IMR-90 (cell line): ENCODE measurements at regions not wholly inside any gene's neighbourhood (a gene's known extent, or its start where the extent isn't known, plus 50 kb on each side); places are given as distances from the start of the nearest gene placed in this dataset.

Source experiments
- ATAC-seq: fragments of 200-7000 bp; cut with Tn5 transposase; 2 replicates; pipeline ENCODE4 v1.9.1; 2020; ENCODE audit warnings: low read depth, mild to moderate bottlenecking, moderate library complexity
- BruUV-seq: library from RNA; stranded (reverse); fragments of 400-500 nt; replicated peaks from 2 replicates; lab custom pipeline; 2021; lab: Mats Ljungman, UMichigan
- CTCF ChIA-PET: fragments of 300-600 bp; formaldehyde crosslinking; extraction: SDS; loops from one replicate; lab custom pipeline; 2021; ENCODE audit warnings: antibody characterized with exemption; lab: Yijun Ruan, JAX
- POLR2A ChIA-PET: fragments of 300-600 bp; sonication (Branson Sonifier 250); formaldehyde crosslinking; loops from one replicate; lab custom pipeline; 2022; ENCODE audit warnings: antibody characterized with exemption; ENCODE audit not compliant: unreplicated experiment; lab: Charles Lee
- DNase-seq: peaks from one replicate; pipeline ENCODE4 v3.0.0; 2013
- H2AFZ ChIP-seq: replicated peaks from 2 replicates; pipeline ENCODE3; 2013; ENCODE audit warnings: low read length, mild to moderate bottlenecking; ENCODE audit not compliant: poor library complexity
- H2AK5ac ChIP-seq: 2 replicates; pipeline ENCODE4 v1.6.1; 2013; ENCODE audit warnings: low read depth, low read length, inconsistent platforms
- H2AK9ac ChIP-seq: replicated peaks from 2 replicates; pipeline ENCODE3; 2013; ENCODE audit warnings: mild to moderate bottlenecking, low read depth, low read length, moderate library complexity; ENCODE audit not compliant: poor library complexity
- H2BK120ac ChIP-seq: 2 replicates; pipeline ENCODE4 v1.6.1; 2013; ENCODE audit warnings: low read depth, low read length, inconsistent platforms
- H2BK15ac ChIP-seq: 3 replicates; pipeline ENCODE4 v1.6.1; 2013; ENCODE audit warnings: low read depth, low read length, inconsistent platforms
- H2BK20ac ChIP-seq: 2 replicates; pipeline ENCODE4 v1.6.1; 2013; ENCODE audit warnings: low read depth, mild to moderate bottlenecking, inconsistent platforms, low read length, moderate library complexity
- H2BK5ac ChIP-seq: 2 replicates; pipeline ENCODE4 v1.6.1; 2013; ENCODE audit warnings: mild to moderate bottlenecking, low read depth, low read length, inconsistent platforms; ENCODE audit not compliant: poor library complexity, severe bottlenecking
- H3K14ac ChIP-seq: replicated peaks from 2 replicates; pipeline ENCODE4 v1.6.1; 2013; ENCODE audit warnings: low read depth, low read length, inconsistent platforms
- H3K18ac ChIP-seq: 2 replicates; pipeline ENCODE4 v1.6.1; 2013; ENCODE audit warnings: low read depth, low read length, control low read depth
- H3K23ac ChIP-seq: 2 replicates; pipeline ENCODE4 v1.6.1; 2013; ENCODE audit warnings: low read depth, low read length, inconsistent platforms
- H3K27ac ChIP-seq: 2 replicates; pipeline ENCODE4 v1.5.1; 2013; ENCODE audit warnings: mild to moderate bottlenecking, control low read depth, low read length; ENCODE audit not compliant: insufficient read depth
- H3K27me3 ChIP-seq: 2 replicates; pipeline ENCODE4 v1.6.1; 2013; ENCODE audit warnings: low read length; ENCODE audit not compliant: control insufficient read depth, insufficient read depth
- H3K36me3 ChIP-seq: 2 replicates; pipeline ENCODE4 v1.6.1; 2013; ENCODE audit warnings: low read length, mixed read lengths; ENCODE audit not compliant: control insufficient read depth, insufficient read depth
- H3K4ac ChIP-seq: 2 replicates; pipeline ENCODE4 v1.6.1; 2013; ENCODE audit warnings: low read depth, low read length, inconsistent platforms
- H3K4me1 ChIP-seq: 2 replicates; pipeline ENCODE4 v1.6.1; 2013; ENCODE audit warnings: low read length, mixed read lengths; ENCODE audit not compliant: control insufficient read depth, insufficient read depth
- H3K4me2 ChIP-seq: 2 replicates; pipeline ENCODE4 v1.6.1; 2013; ENCODE audit warnings: low read depth, mild to moderate bottlenecking, control low read depth, low read length, moderate library complexity
- H3K4me3 ChIP-seq: 2 replicates; pipeline ENCODE4 v1.5.1; 2013; ENCODE audit warnings: low read depth, mild to moderate bottlenecking, control low read depth, low read length, moderate library complexity; ENCODE audit not compliant: insufficient read depth
- H3K56ac ChIP-seq: 2 replicates; pipeline ENCODE4 v1.6.1; 2013; ENCODE audit warnings: low read length, inconsistent platforms; ENCODE audit not compliant: insufficient read depth; ENCODE audit errors: extremely low read depth
- H3K79me1 ChIP-seq, 2 experiments: 2 replicates each; pipeline ENCODE4 v1.6.1; 2013; ENCODE audit warnings: low read length in 2 of 2, inconsistent platforms in 1 of 2, low read depth in 1 of 2
- H3K9ac ChIP-seq: 2 replicates; pipeline ENCODE4 v1.6.1; 2013; ENCODE audit warnings: low read depth, low read length, control low read depth
- H3K9me1 ChIP-seq: 2 replicates; pipeline ENCODE4 v1.6.1; 2013; ENCODE audit warnings: low read length, inconsistent platforms; ENCODE audit not compliant: insufficient read depth
- H3K9me3 ChIP-seq: 2 replicates; pipeline ENCODE4 v1.6.1; 2013; ENCODE audit warnings: low read length; ENCODE audit not compliant: control insufficient read depth, insufficient read depth
- H4K20me1 ChIP-seq: 2 replicates; pipeline ENCODE4 v1.6.1; 2013; ENCODE audit warnings: low read length, inconsistent platforms; ENCODE audit not compliant: insufficient read depth
- H4K5ac ChIP-seq: 2 replicates; pipeline ENCODE4 v1.6.1; 2013; ENCODE audit warnings: mild to moderate bottlenecking, low read depth, low read length, control low read depth
- H4K8ac ChIP-seq, 2 experiments: 2 replicates each; pipeline ENCODE4 v1.6.1; 2013; ENCODE audit warnings: low read depth in 2 of 2, low read length in 2 of 2, control low read depth in 1 of 2, inconsistent platforms in 1 of 2
- H4K91ac ChIP-seq: 2 replicates; pipeline ENCODE4 v1.6.1; 2013; ENCODE audit warnings: low read depth, low read length, inconsistent platforms; ENCODE audit not compliant: insufficient read depth
- MXI1 ChIP-seq: IDR thresholded peaks from 2 replicates; pipeline ENCODE4 v1.6.1; 2012; ENCODE audit warnings: low read depth, mild to moderate bottlenecking, low read length, moderate library complexity, borderline replicate concordance
- NFE2L2 ChIP-seq: fragments of 150-350 bp; IDR thresholded peaks from 2 replicates; pipeline ENCODE4 v1.6.1; 2016; ENCODE audit warnings: low read depth, mild to moderate bottlenecking, low read length
- WGBS, 2 experiments: methylation state at CpG; one replicate each; pipeline versions ENCODE4 v1.1.5 to v1.1.7; 2013; ENCODE audit warnings: missing lambda C conversion rate in 2 of 2; ENCODE audit not compliant: insufficient read length in 1 of 2; ENCODE audit errors: extremely low coverage in 2 of 2; 5-methylcytosine and 5-hydroxymethylcytosine counted together
- dilution Hi-C: fragments of 300-500 bp; cut with HindIII; formaldehyde crosslinking; loops from one replicate; pipeline ENCODE4 v1.14.3; 2018; ENCODE audit warnings: low sequenced_read_pairs; ENCODE audit not compliant: unreplicated experiment
- in situ Hi-C: fragments of 300-500 bp; cut with MboI; formaldehyde crosslinking; loops from 3 replicates; pipeline ENCODE4 v1.14.3; 2019; ENCODE audit warnings: low sequenced_read_pairs, inconsistent platforms, mixed read lengths
- intact Hi-C: fragments of 100-400 bp; cut with micrococcal nuclease; formaldehyde crosslinking; loops from 2 replicates; pipeline ENCODE4 v1.10.0; 2022

DNA sequence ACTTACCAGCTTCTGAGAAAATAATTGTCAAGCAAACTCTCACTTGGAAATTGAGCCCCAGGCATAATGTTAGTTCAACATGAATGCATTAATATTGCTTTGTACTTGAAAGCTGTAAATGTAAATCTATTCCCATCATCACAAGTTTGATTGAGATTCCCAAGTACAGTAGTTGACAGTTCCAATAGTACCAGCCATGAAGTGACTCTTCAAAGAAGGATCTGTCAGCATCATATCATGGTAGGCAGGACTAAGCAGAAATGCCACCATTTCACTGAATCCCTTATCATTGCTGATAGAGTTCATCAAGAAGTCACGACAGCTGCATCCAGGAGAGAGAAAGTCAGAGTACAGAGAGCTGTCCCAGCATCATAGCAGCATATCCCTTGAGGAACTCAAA lies 348.7 kb downstream of the OMA1 start:
- Histone ChIP-seq H3K23ac (no peak overlapping the region), H3K9ac (no peak overlapping the region), H2BK5ac (no peak overlapping the region), H3K27ac (no peak overlapping the region), H3K4me3 (no peak overlapping the region), H4K5ac (no peak overlapping the region), H3K79me1 (no peaks in the 10 kb centered on the region), H2AK5ac (no peak overlapping the region), H3K27me3 (no peaks in the 10 kb centered on the region), H3K56ac (no peak overlapping the region), H3K18ac (no peak overlapping the region), H2AFZ (no peak overlapping the region), H2AK9ac (no peak overlapping the region), H3K4ac (no peak overlapping the region), H2BK15ac (no peak overlapping the region), H3K9me3 (no peaks in the 10 kb centered on the region), H3K9me1 (no peaks in the 10 kb centered on the region), H3K36me3 (no peaks in the 10 kb centered on the region), H3K4me2 (no peak overlapping the region), H4K91ac (no peak overlapping the region), H4K20me1 (no peaks in the 10 kb centered on the region), H3K4me1 (no peaks in the 10 kb centered on the region), H3K14ac (no peak overlapping the region), H2BK20ac (no peak overlapping the region), H2BK120ac (no peak overlapping the region), H4K8ac (no peak overlapping the region)
- BruUV-seq, result no TSS peak
- intact Hi-C loops (no loop called here), in situ Hi-C loops (no loop called here), dilution Hi-C loops (no loop called here)
- TF ChIP-seq NFE2L2, result no peak
- no peak for TF ChIP-seq MXI1
- ChIA-PET POLR2A (no interaction called here), CTCF (no interaction called here)
- ATAC-seq (no peak), DNase-seq (no peak)
- WGBS, 2 experiments, result no CpG with 5 or more reads among the region's 1 CpG
